ENCODE measurements at regions not wholly inside any gene's neighbourhood (a gene's known extent, or its start where the extent isn't known, plus 50 kb on each side); places are given as distances from the start of the nearest gene placed in this dataset.
"Not testable (repeated sequence)": the region's sequence is repeated elsewhere in the genome, so short reads cannot be mapped to it uniquely, and the experiment has no call there.

- peaks cover 11% of the 10 kb centered on the region for H3K27me3 ChIP-seq (ENCODE audit: insufficient read depth, insufficient read length)
- peak overlapping the region; percentile 44 for H3K9ac ChIP-seq (ENCODE audit: insufficient read length, low read depth)
- peak overlapping the region; percentile 45 for H3K4me3 ChIP-seq (ENCODE audit: insufficient read length, low read depth)
- H3K4me1 ChIP-seq (ENCODE audit: insufficient read depth, insufficient read length): peaks cover 3% of the 10 kb centered on the region
- peak; percentile 62 for DNase-seq (ENCODE audit: low read depth, low spot score)
- 0 out of 2 replicates have a peak, but pooled peaks cover 5% of the 10 kb centered on the region for H3K9me3 ChIP-seq (ENCODE audit: insufficient read depth, low read length)
- no peaks in the 10 kb centered on the region for H3K36me3 ChIP-seq (ENCODE audit: insufficient read depth, insufficient read length, low read length)
- TF ChIP-seq YY1 (IDR thresholded peaks at IDR 0.05; ENCODE audit: insufficient read depth, insufficient read length) (peak; percentile 53), SUZ12 (IDR thresholded peaks at IDR 0.05; ENCODE audit: extremely low read depth, insufficient read depth, insufficient read length) (no peak)
These were observed 85.8 kb upstream of the EGFR start for GRCh38 chr7:54932818-54933543.

DNA sequence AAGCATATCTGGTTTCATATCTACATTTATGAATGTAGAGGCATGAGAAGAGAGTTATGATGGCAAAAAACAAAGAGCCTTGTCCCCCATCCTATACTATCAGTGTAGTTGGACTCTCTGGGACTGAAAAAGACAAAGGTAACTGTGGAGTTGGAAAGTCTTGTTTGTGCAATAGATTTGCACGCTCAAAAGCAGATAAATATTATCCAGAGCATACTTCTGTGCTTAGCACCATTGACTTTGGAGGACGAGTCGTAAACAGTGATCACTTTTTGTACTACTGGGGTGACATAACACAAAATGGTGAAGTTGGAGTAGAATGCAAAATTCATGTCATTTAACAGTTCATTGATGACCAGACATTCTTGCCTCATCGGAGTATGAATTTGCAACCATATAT is 85.2 kb upstream of the EGFR start:
- Histone ChIP-seq H3K36me3 (ENCODE audit: insufficient read depth, insufficient read length, low read length) (no peaks in the 10 kb centered on the region), H3K9me3 (ENCODE audit: insufficient read depth, low read length) (0 out of 2 replicates have a peak, but pooled peaks cover 5% of the 10 kb centered on the region), H3K4me3 (ENCODE audit: insufficient read length, low read depth) (peak overlapping the region; percentile 45), H3K27me3 (ENCODE audit: insufficient read depth, insufficient read length) (peaks cover 11% of the 10 kb centered on the region), H3K4me1 (ENCODE audit: insufficient read depth, insufficient read length) (peaks cover 3% of the 10 kb centered on the region), H3K9ac (ENCODE audit: insufficient read length, low read depth) (peak overlapping the region; percentile 44)
- TF ChIP-seq SUZ12 (IDR thresholded peaks at IDR 0.05; ENCODE audit: extremely low read depth, insufficient read depth, insufficient read length) (no peak), YY1 (IDR thresholded peaks at IDR 0.05; ENCODE audit: insufficient read depth, insufficient read length) (no peak), ZNF274 (IDR thresholded peaks at IDR 0.05; ENCODE audit: low read depth, low read length) (no peak)
- DNase-seq (ENCODE audit: low read depth, low spot score): no peak

GRCh38 chr7:54940748-54941147 is 78.1 kb upstream of the EGFR start:
- no peaks in the 10 kb centered on the region for H3K9me3 ChIP-seq (ENCODE audit: insufficient read depth, low read length)
- no peak overlapping the region for H3K4me3 ChIP-seq (ENCODE audit: insufficient read length, low read depth)
- no peak for DNase-seq (ENCODE audit: low read depth, low spot score)
- H3K4me1 ChIP-seq (ENCODE audit: insufficient read depth, insufficient read length): no peaks in the 10 kb centered on the region
- no peaks in the 10 kb centered on the region for H3K36me3 ChIP-seq (ENCODE audit: insufficient read depth, insufficient read length, low read length)
- no peaks in the 10 kb centered on the region for H3K27me3 ChIP-seq (ENCODE audit: insufficient read depth, insufficient read length)
- TF ChIP-seq SUZ12 (IDR thresholded peaks at IDR 0.05; ENCODE audit: extremely low read depth, insufficient read depth, insufficient read length): no peak
- no peak for TF ChIP-seq ZNF274 (IDR thresholded peaks at IDR 0.05; ENCODE audit: low read depth, low read length)
- H3K9ac ChIP-seq (ENCODE audit: insufficient read length, low read depth): no peak overlapping the region

- no peak for DNase-seq (ENCODE audit: low read depth, low spot score)
- no peak overlapping the region for H3K4me3 ChIP-seq (ENCODE audit: insufficient read length, low read depth)
- H3K27me3 ChIP-seq (ENCODE audit: insufficient read depth, insufficient read length): no peaks in the 10 kb centered on the region
- no peak for TF ChIP-seq SUZ12 (IDR thresholded peaks at IDR 0.05; ENCODE audit: extremely low read depth, insufficient read depth, insufficient read length)
- no peak for TF ChIP-seq YY1 (IDR thresholded peaks at IDR 0.05; ENCODE audit: insufficient read depth, insufficient read length)
- TF ChIP-seq ZNF274 (IDR thresholded peaks at IDR 0.05; ENCODE audit: low read depth, low read length): no peak
- no peak overlapping the region for H3K9ac ChIP-seq (ENCODE audit: insufficient read length, low read depth)
- no peaks in the 10 kb centered on the region for H3K4me1 ChIP-seq (ENCODE audit: insufficient read depth, insufficient read length)
- no peaks in the 10 kb centered on the region for H3K9me3 ChIP-seq (ENCODE audit: insufficient read depth, low read length)
- no peaks in the 10 kb centered on the region for H3K36me3 ChIP-seq (ENCODE audit: insufficient read depth, insufficient read length, low read length)
These were observed 74.6 kb upstream of the EGFR start for GRCh38 chr7:54944179-54944578.

DNA sequence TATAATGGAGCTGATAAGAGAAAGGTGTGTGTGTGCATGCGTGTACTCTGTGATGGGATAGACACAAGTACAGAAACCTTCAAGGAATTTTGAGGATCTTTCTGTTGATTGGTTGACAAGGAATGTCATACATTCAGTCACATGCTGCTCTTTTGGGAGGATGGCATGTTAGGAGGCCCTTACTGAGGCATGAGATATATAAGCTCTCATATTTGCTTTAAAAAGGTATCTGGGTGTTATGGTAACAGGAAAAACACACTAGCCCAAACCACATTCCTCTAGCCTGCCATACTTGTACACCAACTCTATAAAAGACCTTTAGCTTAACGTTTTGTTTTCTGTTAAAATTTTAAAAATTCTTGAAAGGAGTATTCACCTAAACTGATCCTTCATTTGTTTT is 72.5 kb upstream of the EGFR start:
- H3K36me3 ChIP-seq (ENCODE audit: insufficient read depth, insufficient read length, low read length): no peaks in the 10 kb centered on the region
- no peaks in the 10 kb centered on the region for H3K4me1 ChIP-seq (ENCODE audit: insufficient read depth, insufficient read length)
- DNase-seq (ENCODE audit: low read depth, low spot score): no peak
- peaks cover 5% of the 10 kb centered on the region; the same call in 1 of the 2 replicates for H3K9me3 ChIP-seq (ENCODE audit: insufficient read depth, low read length)
- H3K27me3 ChIP-seq (ENCODE audit: insufficient read depth, insufficient read length): no peaks in the 10 kb centered on the region
- H3K4me3 ChIP-seq (ENCODE audit: insufficient read length, low read depth): no peak overlapping the region
- no peak for TF ChIP-seq SUZ12 (IDR thresholded peaks at IDR 0.05; ENCODE audit: extremely low read depth, insufficient read depth, insufficient read length)
- TF ChIP-seq ZNF274 (IDR thresholded peaks at IDR 0.05; ENCODE audit: low read depth, low read length): no peak
- no peak for TF ChIP-seq YY1 (IDR thresholded peaks at IDR 0.05; ENCODE audit: insufficient read depth, insufficient read length)
- H3K9ac ChIP-seq (ENCODE audit: insufficient read length, low read depth): no peak overlapping the region

DNA sequence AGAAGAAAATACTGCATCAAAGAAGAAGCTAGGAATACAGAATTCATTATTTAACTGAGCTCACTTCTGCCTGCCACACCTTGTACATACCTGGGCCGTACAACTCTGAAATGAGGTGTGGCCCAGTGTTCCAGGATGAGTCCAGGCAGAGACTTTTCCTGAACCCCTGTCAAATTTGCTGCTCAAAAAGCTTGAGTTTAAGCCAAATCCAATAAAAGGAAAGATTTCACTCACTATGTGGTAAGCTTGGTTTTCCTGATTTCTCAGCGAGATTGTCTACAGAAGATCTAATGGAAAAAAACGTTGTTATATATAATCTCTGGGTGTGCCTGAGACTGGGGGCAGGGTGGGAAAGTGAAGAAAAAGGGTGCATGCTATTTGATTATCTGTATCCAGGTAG is 72.1 kb upstream of the EGFR start:
- Histone ChIP-seq H3K4me1 (ENCODE audit: insufficient read depth, insufficient read length) (no peaks in the 10 kb centered on the region), H3K9me3 (ENCODE audit: insufficient read depth, low read length) (peaks cover 10% of the 10 kb centered on the region; the same call in 1 of the 2 replicates), H3K4me3 (ENCODE audit: insufficient read length, low read depth) (no peak overlapping the region), H3K36me3 (ENCODE audit: insufficient read depth, insufficient read length, low read length) (no peaks in the 10 kb centered on the region), H3K9ac (ENCODE audit: insufficient read length, low read depth) (no peak overlapping the region), H3K27me3 (ENCODE audit: insufficient read depth, insufficient read length) (no peaks in the 10 kb centered on the region)
- no peak for DNase-seq (ENCODE audit: low read depth, low spot score)
- no peak for TF ChIP-seq SUZ12 (IDR thresholded peaks at IDR 0.05; ENCODE audit: extremely low read depth, insufficient read depth, insufficient read length)
- TF ChIP-seq ZNF274 (IDR thresholded peaks at IDR 0.05; ENCODE audit: low read depth, low read length): no peak
- no peak for TF ChIP-seq YY1 (IDR thresholded peaks at IDR 0.05; ENCODE audit: insufficient read depth, insufficient read length)

GRCh38 chr7:54947266-54947665 is 71.6 kb upstream of the EGFR start:
- no peaks in the 10 kb centered on the region for H3K27me3 ChIP-seq (ENCODE audit: insufficient read depth, insufficient read length)
- H3K36me3 ChIP-seq (ENCODE audit: insufficient read depth, insufficient read length, low read length): no peaks in the 10 kb centered on the region
- H3K9me3 ChIP-seq (ENCODE audit: insufficient read depth, low read length): peaks cover 13% of the 10 kb centered on the region; the same call in 1 of the 2 replicates
- no peaks in the 10 kb centered on the region for H3K4me1 ChIP-seq (ENCODE audit: insufficient read depth, insufficient read length)
- no peak overlapping the region for H3K4me3 ChIP-seq (ENCODE audit: insufficient read length, low read depth)
- TF ChIP-seq YY1 (IDR thresholded peaks at IDR 0.05; ENCODE audit: insufficient read depth, insufficient read length) (no peak), SUZ12 (IDR thresholded peaks at IDR 0.05; ENCODE audit: extremely low read depth, insufficient read depth, insufficient read length) (no peak), ZNF274 (IDR thresholded peaks at IDR 0.05; ENCODE audit: low read depth, low read length) (no peak)
- no peak overlapping the region for H3K9ac ChIP-seq (ENCODE audit: insufficient read length, low read depth)
- no peak for DNase-seq (ENCODE audit: low read depth, low spot score)

- H3K4me1 ChIP-seq (ENCODE audit: insufficient read depth, insufficient read length); H3K36me3 ChIP-seq (ENCODE audit: insufficient read depth, insufficient read length, low read length); DNase-seq (ENCODE audit: low read depth, low spot score); H3K4me3 ChIP-seq (ENCODE audit: insufficient read length, low read depth); H3K27me3 ChIP-seq (ENCODE audit: insufficient read depth, insufficient read length); H3K9ac ChIP-seq (ENCODE audit: insufficient read length, low read depth): not testable (repeated sequence)
- H3K9me3 ChIP-seq (ENCODE audit: insufficient read depth, low read length): peaks cover 17% of the 10 kb centered on the region; the same call in 1 of the 2 replicates
These were observed 69.3 kb upstream of the EGFR start for GRCh38 chr7:54949514-54949913.
